ENCODE measurements at regions not wholly inside any gene's neighbourhood (a gene's known extent, or its start where the extent isn't known, plus 50 kb on each side); places are given as distances from the start of the nearest gene placed in this dataset.

DNA sequence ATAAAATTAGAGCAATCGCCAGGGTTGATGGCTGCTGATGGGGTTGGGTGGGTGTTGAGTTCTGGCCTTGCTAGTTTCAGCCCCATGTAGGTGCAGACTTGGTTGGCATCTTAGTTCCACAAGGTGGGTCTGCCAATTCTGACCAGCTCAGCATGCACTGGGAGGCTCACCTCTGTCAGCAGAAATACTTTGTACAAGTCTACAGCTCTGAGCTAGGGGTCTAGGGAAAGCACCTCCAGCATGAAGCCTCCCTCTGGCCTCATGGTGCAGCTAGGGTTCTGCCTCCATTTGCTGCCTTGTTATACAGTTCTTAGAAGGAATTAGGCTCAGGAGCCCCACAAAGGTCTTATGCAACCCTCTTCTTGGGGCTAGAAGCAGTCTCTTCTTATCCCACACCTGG lies 278.9 kb upstream of the HDAC4 start (continued):
- TF ChIP-seq ZNF146 (CRISPR knock-in tag; IDR thresholded peaks at IDR 0.05; ENCODE audit: unreplicated experiment), result no peak
- TF ChIP-seq, protein P1, sequence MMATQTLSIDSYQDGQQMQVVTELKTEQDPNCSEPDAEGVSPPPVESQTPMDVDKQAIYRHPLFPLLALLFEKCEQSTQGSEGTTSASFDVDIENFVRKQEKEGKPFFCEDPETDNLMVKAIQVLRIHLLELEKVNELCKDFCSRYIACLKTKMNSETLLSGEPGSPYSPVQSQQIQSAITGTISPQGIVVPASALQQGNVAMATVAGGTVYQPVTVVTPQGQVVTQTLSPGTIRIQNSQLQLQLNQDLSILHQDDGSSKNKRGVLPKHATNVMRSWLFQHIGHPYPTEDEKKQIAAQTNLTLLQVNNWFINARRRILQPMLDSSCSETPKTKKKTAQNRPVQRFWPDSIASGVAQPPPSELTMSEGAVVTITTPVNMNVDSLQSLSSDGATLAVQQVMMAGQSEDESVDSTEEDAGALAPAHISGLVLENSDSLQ (IDR thresholded peaks at IDR 0.05), result no peak

DNA sequence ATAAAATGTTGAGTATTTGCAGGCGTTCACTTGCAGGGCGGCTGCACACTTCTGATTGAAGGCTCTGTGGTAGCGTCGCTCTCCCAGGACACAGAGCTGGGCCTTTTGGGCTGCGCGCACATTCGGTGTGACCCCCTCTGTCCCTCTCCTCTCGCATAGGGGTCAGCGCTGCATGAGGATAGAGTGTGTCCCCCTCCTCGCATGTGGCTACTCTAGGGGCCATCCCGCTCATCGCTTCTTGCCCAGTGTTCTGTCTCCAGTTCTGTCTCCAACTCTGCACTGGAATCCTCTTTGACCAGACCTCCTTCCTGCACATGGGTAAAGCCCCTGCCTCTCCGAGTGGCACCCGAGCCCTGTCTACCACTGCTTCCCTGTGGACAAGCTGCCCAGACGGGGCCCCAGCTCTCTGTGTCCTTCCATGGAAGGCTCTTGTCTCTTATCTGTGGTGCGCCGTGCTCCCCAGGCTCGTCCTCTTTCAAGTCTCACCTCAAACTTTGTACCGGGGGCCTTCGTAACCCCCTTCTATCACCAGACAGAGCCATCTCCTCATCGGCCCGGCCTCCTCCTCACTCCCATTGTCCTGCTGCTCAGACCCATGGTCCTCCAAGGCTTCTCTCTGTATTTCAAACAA lies 278.0 kb upstream of the HDAC4 start:
- Histone ChIP-seq H3K27me3 (ENCODE audit: control insufficient read depth in 2 of 2, insufficient read depth in 2 of 2, low read length in 2 of 2) (peaks cover 0 to 20% of the 10 kb centered on the region in 2 experiments; a peak in 2 of 5 replicates), H3K4me1 (replicated peaks in 1 of 2; ENCODE audit: control insufficient read depth in 2 of 2, insufficient read depth in 2 of 2, low read length in 2 of 2) (no peaks in the 10 kb centered on the region), H3K27ac (ENCODE audit: extremely low read depth, low read depth, low read length) (no peak overlapping the region), H4K20me1 (replicated peaks; ENCODE audit: control insufficient read depth, insufficient read depth, low read length) (no peaks in the 10 kb centered on the region), H3K9me1 (ENCODE audit: control insufficient read depth, insufficient read depth, low read length) (no peaks in the 10 kb centered on the region), H3K36me3 (ENCODE audit: control insufficient read depth, insufficient read depth, low read length) (no peaks in the 10 kb centered on the region), H3K4me2 (ENCODE audit: insufficient read depth, low read length) (no peak overlapping the region), H3K9ac (ENCODE audit: insufficient read depth in 1 of 2, low read depth in 2 of 2, low read length in 2 of 2) (no peak overlapping the region), H2AFZ (ENCODE audit: low read depth, low read length) (no peak overlapping the region), H3K79me2 (ENCODE audit: control insufficient read depth, insufficient read depth, low read length) (no peaks in the 10 kb centered on the region), H3K9me3 (replicated peaks; ENCODE audit: control insufficient read depth, insufficient read depth, low read depth, low read length) (no peaks in the 10 kb centered on the region), H3K4me3 (no peak overlapping the region)
- DNase-seq (ENCODE audit: extremely low read depth in 1 of 4, low spot score in 3 of 4), result no peak
- no peak for ATAC-seq
- TF ChIP-seq TSC22D4 (tag; IDR thresholded peaks at IDR 0.05) (no peak), ZNF79 (CRISPR knock-in tag; IDR thresholded peaks at IDR 0.05; ENCODE audit: low read depth) (no peak), SP1 (CRISPR knock-in tag; IDR thresholded peaks at IDR 0.05) (no peak), MAZ (CRISPR knock-in tag; conservative IDR thresholded peaks at IDR 0.05 in 1 of 2, IDR thresholded peaks at IDR 0.05 in 1 of 2) (no peak), STAG1 (CRISPR knock-in tag; IDR thresholded peaks at IDR 0.05; ENCODE audit: borderline replicate concordance) (no peak), ELF2 (CRISPR knock-in tag; IDR thresholded peaks at IDR 0.05) (no peak), CBX3 (IDR thresholded peaks at IDR 0.05; ENCODE audit: borderline replicate concordance in 1 of 2, low read length in 2 of 2) (no peak)
- TF ChIP-seq, protein P2, sequence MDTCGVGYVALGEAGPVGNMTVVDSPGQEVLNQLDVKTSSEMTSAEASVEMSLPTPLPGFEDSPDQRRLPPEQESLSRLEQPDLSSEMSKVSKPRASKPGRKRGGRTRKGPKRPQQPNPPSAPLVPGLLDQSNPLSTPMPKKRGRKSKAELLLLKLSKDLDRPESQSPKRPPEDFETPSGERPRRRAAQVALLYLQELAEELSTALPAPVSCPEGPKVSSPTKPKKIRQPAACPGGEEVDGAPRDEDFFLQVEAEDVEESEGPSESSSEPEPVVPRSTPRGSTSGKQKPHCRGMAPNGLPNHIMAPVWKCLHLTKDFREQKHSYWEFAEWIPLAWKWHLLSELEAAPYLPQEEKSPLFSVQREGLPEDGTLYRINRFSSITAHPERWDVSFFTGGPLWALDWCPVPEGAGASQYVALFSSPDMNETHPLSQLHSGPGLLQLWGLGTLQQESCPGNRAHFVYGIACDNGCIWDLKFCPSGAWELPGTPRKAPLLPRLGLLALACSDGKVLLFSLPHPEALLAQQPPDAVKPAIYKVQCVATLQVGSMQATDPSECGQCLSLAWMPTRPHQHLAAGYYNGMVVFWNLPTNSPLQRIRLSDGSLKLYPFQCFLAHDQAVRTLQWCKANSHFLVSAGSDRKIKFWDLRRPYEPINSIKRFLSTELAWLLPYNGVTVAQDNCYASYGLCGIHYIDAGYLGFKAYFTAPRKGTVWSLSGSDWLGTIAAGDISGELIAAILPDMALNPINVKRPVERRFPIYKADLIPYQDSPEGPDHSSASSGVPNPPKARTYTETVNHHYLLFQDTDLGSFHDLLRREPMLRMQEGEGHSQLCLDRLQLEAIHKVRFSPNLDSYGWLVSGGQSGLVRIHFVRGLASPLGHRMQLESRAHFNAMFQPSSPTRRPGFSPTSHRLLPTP (IDR thresholded peaks at IDR 0.05; ENCODE audit: borderline replicate concordance, extremely low read depth, insufficient read length), result no peak
- in situ Hi-C loops (cut with MboI) (no loop called here), intact Hi-C loops (cut with micrococcal nuclease) (no loop called here)
- ChIA-PET POLR2A (no interaction called here), CTCF (ENCODE audit: low intra/inter-chr PET ratio) (no interaction called here)
- 3% methylated on average over 16 of the region's 22 CpGs for WGBS (ENCODE audit: insufficient coverage, low coverage, missing lambda C conversion rate)
- no peak for FAIRE-seq
- BruUV-seq (replicated peaks), result no TSS peak
